NCI-H526 treated with DMSO at 0.1 percent for 48 hours (cell line): ENCODE measurements at regions not wholly inside any gene's neighbourhood (a gene's known extent, or its start where the extent isn't known, plus 50 kb on each side); places are given as distances from the start of the nearest gene placed in this dataset.

Experiments
- DNase-seq: peaks from one replicate; lab custom pipeline; 2025; lab: John Stamatoyannopoulos, UW

DNA sequence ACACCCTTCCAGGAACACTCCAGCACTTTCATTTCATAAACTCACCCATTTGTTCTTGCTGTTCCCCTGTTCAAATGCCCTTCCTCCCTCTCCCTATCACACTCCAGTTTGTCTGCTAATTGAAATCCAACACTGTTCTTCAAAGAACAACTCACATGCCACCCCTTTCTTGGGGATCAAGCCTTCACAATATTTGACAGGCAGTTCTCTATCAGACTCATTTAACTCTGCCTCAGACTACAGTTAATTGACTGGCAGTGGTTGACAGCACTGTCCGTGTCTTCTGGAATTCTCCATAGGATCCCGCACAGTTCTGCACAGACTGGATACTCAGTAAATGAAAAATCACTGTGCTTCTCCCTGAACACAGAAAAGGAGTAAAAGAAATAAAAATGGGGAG lies 87.8 kb downstream of the PMP22 start:
- DNase-seq: no peak

DNA sequence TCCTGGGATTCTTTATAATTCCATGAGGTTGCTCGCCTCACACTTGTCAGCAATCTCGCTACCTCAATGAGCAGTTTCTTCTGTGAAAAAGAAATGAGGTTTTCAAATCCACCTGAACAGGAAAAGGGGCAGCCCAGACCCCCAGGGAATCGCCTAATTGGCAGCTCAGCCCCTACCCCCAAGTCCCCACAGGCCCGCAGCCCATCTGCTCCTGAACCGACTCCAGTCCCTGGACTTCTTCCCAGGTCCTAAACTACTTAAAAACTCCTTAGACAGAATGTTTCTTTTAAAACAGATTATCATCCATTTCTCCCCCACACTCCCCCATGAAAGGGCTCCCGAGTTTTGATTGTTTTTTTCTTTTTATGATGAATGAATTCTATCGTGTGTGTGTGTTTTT lies 89.8 kb downstream of the PMP22 start:
- no peak for DNase-seq

DNA sequence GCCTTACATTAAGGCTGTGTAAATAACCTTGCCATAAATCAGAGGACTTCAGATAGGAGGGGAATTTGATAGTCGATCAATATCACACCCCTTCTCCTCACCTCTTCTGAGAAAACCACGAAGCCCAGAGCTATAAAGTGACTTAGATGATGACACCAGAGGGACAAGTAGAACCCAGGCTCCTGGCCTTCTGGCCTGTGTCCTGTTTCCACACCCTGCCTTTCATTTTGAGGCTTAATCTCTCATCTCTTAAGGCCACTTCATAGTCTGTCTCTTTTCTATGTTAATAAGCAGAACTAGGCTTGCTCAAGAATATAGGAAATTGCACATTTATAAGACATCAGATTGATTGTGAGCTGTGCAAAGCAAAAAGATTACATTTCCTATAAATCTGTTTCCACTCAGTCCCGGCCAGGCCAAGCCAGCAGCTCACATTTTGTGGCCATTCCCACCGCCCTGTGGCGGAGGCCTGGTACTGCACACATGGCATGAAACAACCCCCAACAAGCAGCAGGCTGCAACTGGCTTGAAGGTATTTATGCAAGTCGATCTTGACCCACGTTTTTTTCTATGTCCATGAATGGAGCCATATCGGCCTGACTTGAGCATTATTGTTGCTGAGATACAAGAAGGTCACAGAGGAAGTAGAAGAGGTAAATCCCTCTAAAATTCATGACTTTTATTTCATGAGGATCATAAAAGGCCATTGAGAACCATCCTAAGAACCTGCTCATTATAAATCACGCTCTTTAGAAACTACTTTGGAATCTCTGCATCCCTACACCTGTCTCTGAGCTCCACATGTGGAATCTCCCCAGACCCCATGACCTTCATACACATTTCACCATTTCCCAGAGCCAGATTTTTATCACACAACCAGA lies 93.7 kb downstream of the PMP22 start:
- DNase-seq: no peak

DNA sequence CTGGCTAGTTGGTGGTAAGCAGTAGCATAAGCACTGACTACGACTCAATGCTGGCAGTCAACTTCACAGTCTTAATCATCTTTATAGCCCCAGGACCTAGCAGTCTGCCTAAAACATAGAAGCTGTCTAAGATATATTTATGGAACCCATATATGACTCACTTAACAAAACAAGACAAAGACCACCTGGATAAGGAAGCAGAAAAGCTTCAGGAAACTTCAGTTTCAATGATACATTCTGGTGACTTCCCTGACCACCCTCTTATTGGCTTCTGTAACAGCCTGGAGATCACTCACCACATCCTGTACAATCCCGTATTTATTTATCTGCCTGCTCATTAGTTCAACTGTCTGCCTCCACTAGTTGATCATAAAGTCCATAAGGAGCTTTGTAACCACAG lies 95.5 kb downstream of the PMP22 start:
- no peak for DNase-seq

DNA sequence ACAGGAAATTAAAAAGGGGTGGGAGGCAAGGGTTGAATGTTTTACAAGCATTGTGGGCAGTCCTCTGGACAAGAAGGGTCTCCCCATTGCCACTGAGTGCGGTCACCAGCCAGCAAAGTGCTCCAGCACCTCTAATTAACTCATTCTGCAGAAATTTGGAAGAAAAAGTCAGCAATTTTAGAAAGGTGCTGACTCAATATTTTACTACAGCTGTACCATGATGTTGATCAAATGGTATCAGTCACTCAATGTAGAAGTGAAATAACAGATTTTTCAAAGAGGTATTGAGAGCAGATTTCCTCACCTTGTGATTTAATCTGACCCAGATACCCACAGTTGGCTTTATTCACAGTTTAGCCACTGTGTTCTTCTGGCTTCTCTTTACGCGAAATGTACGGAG lies 96.7 kb downstream of the PMP22 start:
- DNase-seq: no peak

DNA sequence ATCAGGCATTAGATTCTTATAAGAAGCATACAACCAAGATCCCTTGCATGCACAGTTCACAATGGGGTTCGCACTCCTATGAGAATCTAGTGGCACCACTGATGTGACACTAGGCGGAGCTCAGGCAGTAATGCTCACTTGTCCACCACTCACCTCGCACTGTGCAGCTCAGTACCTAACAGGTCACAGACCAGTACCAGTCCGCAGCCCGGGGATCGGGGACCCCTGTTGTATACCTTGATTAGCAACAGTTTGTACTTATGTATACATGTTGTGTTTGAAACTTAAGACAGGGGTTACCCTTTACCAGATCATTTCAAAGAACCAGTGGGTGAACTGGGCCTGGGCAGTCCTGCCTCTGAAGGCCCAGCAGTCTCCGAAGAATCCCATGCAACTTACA lies 103.7 kb downstream of the PMP22 start:
- no peak for DNase-seq

DNA sequence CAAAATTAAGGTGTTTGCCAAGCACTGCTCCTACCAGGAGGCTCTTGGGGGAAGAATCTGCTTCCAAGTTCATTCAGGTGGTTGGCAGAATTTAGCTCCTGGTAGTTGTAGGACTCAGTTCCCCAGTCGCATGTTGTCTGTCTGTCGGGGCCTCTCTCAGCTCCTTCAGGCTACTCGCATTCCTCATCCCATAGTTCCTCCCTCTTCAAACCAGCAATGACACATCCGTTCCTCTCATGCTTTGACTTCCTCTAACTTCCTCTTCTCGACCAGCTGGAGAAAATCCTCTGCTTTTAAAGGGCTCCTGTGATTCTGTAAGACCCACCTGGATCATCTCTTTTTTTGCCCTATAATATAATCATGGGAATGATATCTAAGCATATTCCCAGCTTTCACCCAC lies 108.1 kb downstream of the PMP22 start:
- DNase-seq: no peak

DNA sequence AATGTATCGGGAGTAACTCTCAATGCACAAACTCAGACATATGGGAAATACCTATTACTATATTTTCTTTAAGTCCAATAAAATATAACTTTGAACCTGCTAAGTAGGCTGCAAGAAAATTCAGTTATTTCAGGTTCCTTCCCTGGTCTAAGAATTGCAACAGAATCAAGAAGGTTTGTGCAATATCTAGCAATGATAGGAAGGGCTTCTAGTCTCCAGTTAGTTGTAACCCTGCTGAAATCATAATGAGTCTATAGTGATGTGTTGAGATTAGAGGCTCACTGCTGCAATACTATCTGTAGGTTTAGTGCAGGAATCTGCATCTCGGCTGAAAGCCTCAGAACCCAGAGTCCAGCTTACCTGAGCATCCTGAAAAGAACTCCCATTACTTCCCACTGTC lies 110.5 kb downstream of the PMP22 start:
- no peak for DNase-seq

DNA sequence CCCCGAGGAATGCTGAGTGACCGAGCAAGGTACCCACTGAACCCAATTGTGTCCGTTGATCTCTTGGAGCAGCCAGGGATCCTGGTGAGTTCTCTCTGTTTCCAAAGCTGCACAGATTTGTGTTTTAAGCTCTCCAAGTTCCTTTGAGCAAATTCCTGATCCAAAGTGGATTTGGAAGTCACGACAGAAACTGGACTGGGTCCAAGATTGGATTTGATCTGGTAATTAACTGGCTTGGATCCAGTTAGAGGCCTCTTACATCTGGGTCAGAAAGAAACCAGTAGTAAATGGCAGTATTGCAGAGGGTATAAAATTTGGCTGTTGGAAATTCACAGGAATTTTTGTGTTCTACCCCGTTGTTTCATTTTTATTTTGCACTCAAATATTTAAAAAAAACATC lies 119.5 kb downstream of the PMP22 start:
- no peak for DNase-seq

DNA sequence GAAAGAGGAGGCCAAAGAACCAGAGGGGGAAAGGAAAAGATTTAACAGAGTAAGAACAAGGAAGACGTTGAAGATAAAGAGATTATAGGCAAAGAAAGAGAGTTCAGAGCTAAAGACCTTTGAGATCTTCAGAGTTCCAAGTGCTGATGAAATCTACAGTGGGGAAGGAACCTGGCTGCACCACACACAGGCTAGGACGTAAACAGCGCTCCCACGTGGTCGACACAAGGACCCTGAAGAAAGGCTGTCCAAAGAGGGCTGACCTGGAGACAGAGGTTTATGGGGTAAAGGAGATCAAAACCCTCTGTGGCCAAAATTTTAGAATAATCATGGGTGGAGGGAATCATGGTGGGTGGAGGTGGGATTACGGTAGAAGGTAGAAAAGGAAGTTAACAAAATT lies 121.6 kb downstream of the PMP22 start:
- no peak for DNase-seq

DNA sequence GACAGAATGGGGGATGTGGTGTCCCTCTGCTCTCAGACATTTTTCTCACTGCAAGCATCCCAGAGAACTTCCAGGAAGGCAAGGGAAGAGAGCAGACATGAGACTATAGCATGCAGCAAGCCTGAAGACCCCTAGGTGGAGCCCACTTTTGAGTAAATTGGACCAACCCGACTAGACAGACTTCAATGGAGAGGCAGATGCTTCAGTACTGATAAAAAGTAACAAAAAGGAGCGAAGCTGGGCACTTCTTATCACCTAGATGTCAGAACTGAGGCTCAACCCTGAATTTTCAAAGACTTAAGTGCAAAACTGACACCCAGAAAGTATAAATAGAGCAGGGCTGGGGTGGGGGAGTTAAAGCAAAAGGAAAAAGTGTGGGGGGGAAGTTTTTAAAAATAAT lies 130.8 kb downstream of the PMP22 start:
- DNase-seq: no peak

DNA sequence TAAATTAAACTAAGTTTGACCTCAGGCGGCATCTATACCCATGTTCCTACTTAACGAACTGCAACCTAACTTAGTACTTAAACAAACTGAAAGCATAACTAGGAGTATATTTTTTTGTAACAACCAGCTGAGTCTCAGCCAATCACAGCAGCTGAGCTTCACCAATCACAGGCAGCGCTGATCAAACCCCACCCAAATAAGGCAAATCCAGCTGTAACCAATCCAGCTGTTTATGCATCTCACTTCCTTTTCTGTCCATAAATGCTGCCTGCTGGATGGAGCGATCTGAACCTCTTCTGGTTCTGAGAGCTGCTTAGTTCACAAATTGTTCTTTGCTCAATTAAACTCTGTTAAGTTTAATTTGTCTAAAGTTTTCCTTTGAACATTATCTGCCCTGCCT lies 131.3 kb downstream of the PMP22 start:
- DNase-seq: no peak

DNA sequence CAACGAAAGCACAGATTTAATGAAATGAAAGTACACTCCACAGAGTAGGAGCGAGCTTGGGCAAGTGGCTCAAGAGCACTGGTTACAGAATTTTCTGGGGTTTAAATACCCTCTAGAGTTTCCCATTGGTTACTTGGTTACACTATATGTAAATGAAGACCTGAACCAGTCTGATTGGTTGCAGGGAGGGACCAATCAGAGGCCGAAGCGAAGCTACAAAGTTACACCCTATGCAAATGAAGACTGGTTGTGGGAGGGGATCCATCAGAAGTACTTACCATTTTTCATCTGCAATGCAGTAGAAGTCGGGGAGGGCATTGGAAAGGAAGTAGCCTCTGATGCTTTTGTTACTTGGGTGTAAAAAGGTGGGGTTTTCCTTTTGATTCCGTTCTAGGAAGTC lies 132.0 kb downstream of the PMP22 start:
- no peak for DNase-seq

DNA sequence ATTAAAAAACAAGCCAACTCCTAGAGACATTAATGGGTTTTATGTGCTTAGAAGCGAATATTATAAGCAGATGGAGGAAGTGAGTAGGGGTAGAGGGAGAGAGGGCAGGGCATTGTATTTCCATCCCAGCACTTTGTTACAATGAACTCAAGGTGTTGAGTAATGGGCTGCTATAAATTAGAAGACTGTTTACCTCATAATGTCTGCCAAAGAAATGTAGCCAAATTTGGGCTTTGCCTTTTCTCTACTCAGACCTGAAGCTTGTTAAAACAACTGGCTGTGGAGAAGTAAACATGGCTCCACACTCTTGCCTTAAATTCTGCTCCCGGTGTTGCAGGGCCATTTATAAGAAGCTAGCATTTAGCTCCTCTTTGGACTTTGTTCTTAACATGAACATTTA lies 134.7 kb downstream of the PMP22 start:
- DNase-seq: no peak

DNA sequence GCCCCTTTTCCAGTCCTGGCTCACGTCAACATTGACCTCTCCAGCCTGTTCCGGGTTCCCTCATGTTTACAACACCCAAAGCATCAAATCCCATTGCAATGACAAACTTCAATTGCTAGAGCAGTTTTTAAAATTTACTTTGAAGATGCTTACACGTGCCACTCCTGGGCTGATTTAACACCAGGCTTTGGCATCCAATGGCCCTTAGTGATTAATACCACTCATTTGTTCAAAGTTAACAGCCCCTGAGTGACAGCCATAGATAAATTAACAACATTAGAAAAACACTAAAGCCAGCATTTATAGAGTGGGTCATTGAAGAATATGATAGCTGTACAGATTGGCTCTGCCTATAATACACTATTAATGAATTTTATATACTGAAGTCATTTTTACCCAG lies 135.1 kb downstream of the PMP22 start:
- no peak for DNase-seq

DNA sequence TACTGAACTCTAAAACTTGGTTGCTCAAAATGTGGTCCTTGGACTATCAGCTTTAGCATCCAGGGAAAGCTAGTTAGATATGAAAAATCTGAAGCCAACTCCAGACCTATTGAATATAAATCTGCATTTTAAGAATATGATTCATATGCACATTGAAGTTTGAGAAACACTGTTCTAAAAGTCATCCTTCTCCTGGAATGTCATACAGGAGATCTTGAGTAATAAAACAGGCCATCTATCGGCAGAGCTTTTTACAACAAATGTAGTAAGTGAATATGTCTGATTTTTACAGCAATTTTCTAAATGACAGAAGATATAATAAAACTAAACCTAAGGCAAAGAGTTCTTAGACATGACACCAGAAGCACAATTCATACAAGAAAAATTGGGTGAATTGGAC lies 140.4 kb downstream of the PMP22 start:
- no peak for DNase-seq

DNA sequence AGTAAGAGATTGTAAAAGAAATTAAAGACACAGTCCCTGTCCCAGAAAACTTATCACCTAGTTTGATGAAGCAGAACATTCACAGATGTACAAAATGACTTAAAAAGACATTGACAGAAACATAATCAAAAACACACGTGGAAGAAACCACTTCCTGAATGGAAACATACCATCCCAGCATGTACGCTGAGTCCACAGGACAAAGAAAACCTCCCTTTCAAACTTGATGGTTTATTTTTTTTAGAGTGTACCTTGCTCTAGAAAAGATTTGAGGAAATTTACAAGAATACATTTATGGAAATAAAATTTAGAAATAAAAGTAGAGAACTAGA lies 140.9 kb downstream of the PMP22 start:
- DNase-seq: no peak

DNA sequence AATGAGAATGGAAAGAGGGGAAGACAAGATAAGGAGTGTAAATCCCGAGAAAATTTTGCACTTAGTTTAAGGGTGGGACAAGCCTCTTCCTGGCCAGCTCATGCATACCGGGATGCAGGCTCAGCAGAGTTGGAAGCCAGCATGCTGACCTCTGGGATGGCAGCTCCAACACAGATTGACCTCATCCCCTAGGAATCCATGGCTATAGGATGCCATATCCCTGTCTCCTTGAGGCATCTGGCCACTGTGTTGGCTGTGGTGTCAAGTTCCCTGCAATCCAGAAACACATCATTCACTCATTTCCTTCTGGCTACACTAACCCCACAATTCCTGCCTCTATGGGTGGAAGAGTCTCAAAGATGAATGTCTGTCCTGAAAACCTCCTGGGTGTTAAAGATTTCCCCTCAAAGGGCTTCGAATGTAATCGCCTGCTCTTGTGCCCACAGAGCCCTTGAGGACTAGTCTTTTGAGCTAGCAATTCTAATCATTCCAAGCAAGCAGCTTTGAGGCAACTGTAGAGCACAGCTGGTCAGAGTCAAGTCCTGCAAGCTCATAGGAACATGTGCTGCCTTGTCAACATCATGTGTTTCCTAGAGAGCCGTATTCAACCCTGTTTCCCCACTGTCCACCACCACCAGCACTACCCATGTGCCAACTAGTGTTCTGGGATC lies 141.4 kb downstream of the PMP22 start:
- DNase-seq: no peak

DNA sequence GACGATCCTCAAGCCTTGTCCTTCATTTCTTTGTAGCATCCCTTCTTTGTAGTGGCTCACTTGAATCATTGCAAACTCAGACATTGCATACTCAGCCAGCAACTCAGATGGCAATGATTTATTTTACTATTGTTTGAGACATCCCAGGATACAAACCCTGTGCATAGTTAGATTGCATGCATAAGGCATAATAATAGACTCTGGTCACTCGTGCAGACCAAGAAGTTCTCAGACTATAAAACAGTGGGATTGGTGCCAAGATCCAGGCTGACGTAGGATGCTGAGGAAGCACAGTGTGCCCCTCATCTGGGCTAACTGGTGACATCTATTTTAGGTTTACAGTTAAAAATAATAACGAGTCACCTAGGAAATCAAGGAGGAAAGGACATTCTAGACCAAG lies 142.3 kb downstream of the PMP22 start:
- DNase-seq: no peak

DNA sequence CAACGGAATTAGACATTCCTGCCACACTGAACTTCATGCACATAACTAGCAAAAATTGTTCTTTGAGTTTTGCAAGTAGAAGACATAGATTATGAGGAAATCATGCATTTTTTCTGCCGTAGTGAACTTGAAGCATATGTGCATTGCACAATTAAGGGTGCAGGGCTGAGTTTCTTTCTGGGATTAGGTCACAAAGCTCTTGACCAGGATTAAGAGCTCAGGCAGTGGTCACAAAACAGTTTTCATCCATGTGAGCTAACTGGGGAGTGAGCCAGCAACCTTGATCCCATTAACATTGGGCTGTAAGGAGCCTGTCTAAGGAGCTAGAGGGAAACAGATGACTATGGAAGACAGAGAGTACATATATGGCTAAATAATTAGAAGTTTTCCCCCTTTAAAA lies 143.7 kb downstream of the PMP22 start:
- DNase-seq: no peak

DNA sequence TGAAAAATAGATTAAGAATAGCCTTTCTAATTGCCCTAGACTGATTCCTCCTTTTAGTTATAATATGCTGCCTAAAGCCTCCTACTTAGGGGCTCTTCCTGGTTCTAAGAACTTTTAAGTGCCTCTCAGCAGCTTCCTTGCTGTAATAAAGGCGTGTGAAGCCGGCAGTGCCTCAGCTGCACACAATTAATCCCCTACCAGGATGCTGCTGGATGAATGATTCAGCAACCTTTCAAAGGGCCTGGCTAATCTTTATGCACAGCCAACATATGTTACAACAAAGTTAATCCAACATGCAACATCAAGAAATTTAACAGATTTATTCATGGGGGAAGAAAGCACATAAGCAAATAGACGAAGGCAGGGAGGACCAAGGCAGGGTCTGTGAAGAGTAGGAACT lies 145.2 kb downstream of the PMP22 start:
- DNase-seq: no peak

DNA sequence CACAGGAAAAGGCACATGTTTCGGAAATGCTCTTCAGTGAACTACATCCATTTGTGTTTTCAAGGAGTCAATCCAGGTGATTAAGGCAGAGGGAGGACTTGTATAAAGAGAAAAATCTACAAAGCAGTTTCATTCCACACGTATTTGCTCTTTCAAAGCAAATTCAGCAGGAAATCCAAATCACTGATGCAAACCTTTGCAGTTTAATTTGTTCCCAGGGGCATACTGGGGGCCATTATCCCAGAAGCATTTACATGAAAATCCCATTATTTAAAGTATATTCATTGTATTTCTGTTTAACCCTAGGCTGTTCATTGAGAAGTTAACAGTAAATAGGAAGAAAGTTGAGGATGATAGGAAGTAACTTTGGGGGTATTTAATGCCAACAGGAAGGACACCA lies 147.9 kb downstream of the PMP22 start:
- DNase-seq: no peak

DNA sequence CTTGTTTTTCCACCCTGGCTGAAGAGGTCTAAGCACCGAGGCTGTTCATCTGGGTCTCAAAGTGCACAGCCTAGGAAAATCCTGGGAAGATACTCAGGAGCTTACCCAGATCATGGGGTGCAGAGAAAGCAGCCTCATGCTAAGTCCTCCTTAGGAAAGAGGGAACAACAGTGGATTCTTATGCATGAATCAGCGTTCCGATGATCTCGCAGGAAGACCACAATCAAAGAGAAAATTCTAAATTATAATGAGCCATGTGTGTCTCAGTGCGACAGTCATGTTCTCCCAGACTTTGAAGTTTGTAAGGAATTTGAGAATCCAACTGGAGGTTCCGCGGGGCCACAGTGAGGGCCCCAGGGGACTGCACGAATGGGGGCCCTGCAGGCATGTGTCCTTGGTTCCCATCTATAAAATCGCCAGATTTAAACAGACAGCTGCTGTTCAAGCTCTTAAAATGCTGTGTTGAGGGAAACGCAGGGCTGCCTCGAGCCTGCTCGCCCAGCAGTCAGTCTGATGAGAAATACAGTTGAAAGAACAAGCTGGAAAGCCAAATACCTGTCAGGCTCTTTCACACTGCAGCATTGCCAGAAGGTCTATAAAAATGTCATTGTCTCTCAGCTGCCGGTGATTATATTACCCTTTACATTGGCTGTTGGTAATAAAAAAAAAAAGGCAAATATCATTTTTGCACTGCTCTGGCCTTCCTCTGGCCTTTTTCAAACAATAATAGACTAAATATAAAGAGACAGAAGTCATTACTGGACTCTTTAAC lies 152.1 kb downstream of the PMP22 start:
- DNase-seq: no peak
